ENCODE measurements at regions not wholly inside any gene's neighbourhood (a gene's known extent, or its start where the extent isn't known, plus 50 kb on each side); places are given as distances from the start of the nearest gene placed in this dataset.

- TF ChIP-seq ELK4 (CRISPR knock-in tag; IDR thresholded peaks at IDR 0.05; ENCODE audit: borderline replicate concordance) (no peak), ZNF274 (CRISPR knock-in tag; IDR thresholded peaks at IDR 0.05) (no peak), RNF2 (conservative IDR thresholded peaks at IDR 0.05; ENCODE audit: low read depth) (no peak), CTCF (CRISPR knock-in tag; IDR thresholded peaks at IDR 0.05) (no peak), NR2F2 (IDR thresholded peaks at IDR 0.05; ENCODE audit: borderline replicate concordance, low read depth) (no peak), HMGXB4 (CRISPR knock-in tag; IDR thresholded peaks at IDR 0.05; ENCODE audit: borderline replicate concordance in 1 of 2, low read depth in 1 of 2) (no peak), POLR2G (IDR thresholded peaks at IDR 0.05; ENCODE audit: low read depth, low read length) (no peak), SMARCC2 (IDR thresholded peaks at IDR 0.05) (no peak), RAD21 (CRISPR knock-in tag; IDR thresholded peaks at IDR 0.05) (no peak)
Measured at GRCh38 chrY:8764184-8764583, 573.1 kb upstream of the TSPY4 start.

Data from HepG2 (cell line).